Fibroblast of the aortic adventitia (primary cell): ENCODE measurements at regions not wholly inside any gene's neighbourhood (a gene's known extent, or its start where the extent isn't known, plus 50 kb on each side); places are given as distances from the start of the nearest gene placed in this dataset.

ENCODE experiments used
- DNase-seq: peaks from one replicate; pipeline ENCODE4 v3.0.0-alpha.2; 2010; ENCODE audit warnings: low read depth
- H3K4me3 ChIP-seq: 2 replicates; pipeline ENCODE4 v1.5.1; 2011; ENCODE audit warnings: low read depth, mild to moderate bottlenecking, control low read depth, low read length, moderate library complexity
- CTCF ChIP-seq: IDR thresholded peaks from 2 replicates; pipeline ENCODE4 v1.5.1; 2011; ENCODE audit warnings: mild to moderate bottlenecking, low read length, control low read depth, inconsistent platforms; ENCODE audit not compliant: insufficient read depth

- no peak overlapping the region for H3K4me3 ChIP-seq
- no peak for TF ChIP-seq CTCF
- no peak for DNase-seq
Measured at GRCh38 chr6:51495096-51495495, 592.3 kb downstream of the PKHD1 start.

GRCh38 chr6:51495610-51496396 is 591.6 kb downstream of the PKHD1 start:
- TF ChIP-seq CTCF = no peak

GRCh38 chr6:51502996-51503395 is 584.4 kb downstream of the PKHD1 start:
- H3K4me3 ChIP-seq = no peak overlapping the region
- TF ChIP-seq CTCF = no peak
- no peak for DNase-seq

More at GRCh38 chr6:51495610-51496396, 591.6 kb downstream of the PKHD1 start:
- DNase-seq = no peak
- no peak overlapping the region for H3K4me3 ChIP-seq

- DNase-seq = no peak
- no peak for TF ChIP-seq CTCF
- H3K4me3 ChIP-seq = no peak overlapping the region
Measured at GRCh38 chr6:51505434-51505833, 582.0 kb downstream of the PKHD1 start.

GRCh38 chr6:51509597-51509996 is 577.8 kb downstream of the PKHD1 start:
- no peak for TF ChIP-seq CTCF
- DNase-seq = no peak
- no peak overlapping the region for H3K4me3 ChIP-seq

GRCh38 chr6:51511081-51511480 is 576.3 kb downstream of the PKHD1 start:
- no peak for TF ChIP-seq CTCF
- no peak for DNase-seq
- H3K4me3 ChIP-seq = no peak overlapping the region
